ENCODE measurements at regions not wholly inside any gene's neighbourhood (a gene's known extent, or its start where the extent isn't known, plus 50 kb on each side); places are given as distances from the start of the nearest gene placed in this dataset.
"Not testable (repeated sequence)": the region's sequence is repeated elsewhere in the genome, so short reads cannot be mapped to it uniquely, and the experiment has no call there.

GRCh38 chr15:81828135-81828534, 217.7 kb downstream of the MEX3B start:
- no peak for DNase-seq (ENCODE audit: low read depth in 2 of 3, low spot score in 2 of 3)

GRCh38 chr15:81825136-81825535, 220.7 kb downstream of the MEX3B start:
- no peak for DNase-seq (ENCODE audit: low read depth in 2 of 3, low spot score in 2 of 3)

DNA sequence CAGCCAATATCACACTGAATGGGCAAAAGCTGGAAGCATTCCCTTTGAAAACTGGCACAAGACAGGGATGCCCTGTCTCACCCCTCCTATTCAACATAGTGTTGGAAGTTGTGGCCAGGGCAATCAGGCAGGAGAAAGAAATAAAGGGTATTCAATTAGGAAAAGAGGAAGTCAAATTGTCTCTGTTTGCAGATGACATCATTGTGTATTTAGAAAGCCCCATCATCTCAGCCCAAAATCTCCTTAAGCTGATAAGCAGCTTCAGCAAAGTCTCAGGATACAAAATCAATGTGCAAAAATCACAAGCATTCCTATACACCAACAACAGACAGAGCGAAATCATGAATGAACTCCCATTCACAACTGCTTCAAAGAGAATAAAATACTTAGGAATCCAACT, 223.2 kb downstream of the MEX3B start:
- DNase-seq (ENCODE audit: low read depth in 2 of 3, low spot score in 2 of 3): not testable (repeated sequence)

GRCh38 chr15:81819924-81820635, 225.7 kb downstream of the MEX3B start:
- DNase-seq (ENCODE audit: low read depth in 2 of 3, low spot score in 2 of 3): no peak

GRCh38 chr15:81814882-81815455, 230.8 kb downstream of the MEX3B start:
- DNase-seq (ENCODE audit: low read depth in 2 of 3, low spot score in 2 of 3): no peak

- no peak for DNase-seq (ENCODE audit: low read depth in 2 of 3, low spot score in 2 of 3)
Observed at GRCh38 chr15:81813215-81813614, 232.6 kb downstream of the MEX3B start.

DNA sequence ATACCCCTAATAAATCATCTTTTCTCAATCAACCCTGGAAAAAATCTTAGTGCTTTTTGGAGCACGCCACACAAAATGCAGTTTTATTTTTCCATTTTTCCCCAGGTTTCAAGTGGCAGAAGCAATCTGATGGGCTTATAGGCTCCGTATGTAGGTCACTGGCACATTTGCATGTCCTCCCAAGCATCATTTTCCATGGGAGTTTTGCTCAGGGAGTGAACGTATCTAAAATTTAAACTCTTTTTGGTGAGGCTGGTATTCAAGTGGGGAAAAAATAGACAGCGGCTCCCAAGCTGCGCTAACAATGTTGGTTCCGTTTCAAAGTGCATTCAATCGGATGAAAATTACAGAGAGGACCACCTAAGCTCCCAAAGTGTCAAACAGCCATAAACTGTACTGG, 233.4 kb downstream of the MEX3B start:
- no peak for DNase-seq (ENCODE audit: low read depth in 2 of 3, low spot score in 2 of 3)

DNA sequence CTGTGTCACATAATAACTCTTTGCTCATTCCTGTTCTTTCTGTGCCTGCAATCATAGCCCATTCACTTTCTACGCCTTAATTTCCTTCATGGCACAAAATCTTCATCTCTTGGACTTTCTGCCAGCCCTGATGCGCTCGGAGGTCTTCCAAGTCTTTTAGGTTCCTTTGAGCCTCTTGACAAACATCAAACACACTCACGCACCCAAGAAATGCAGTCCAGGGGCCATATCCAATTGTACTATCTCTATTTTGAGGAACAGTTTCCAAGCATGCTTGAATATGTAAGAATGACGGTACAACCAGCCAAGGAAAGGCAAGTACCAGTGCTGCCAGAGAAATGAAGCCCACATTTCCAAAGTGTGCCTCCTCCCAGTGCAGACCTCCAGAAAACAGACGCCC, 234.1 kb downstream of the MEX3B start:
- DNase-seq (ENCODE audit: low read depth in 2 of 3, low spot score in 2 of 3): no peak

DNA sequence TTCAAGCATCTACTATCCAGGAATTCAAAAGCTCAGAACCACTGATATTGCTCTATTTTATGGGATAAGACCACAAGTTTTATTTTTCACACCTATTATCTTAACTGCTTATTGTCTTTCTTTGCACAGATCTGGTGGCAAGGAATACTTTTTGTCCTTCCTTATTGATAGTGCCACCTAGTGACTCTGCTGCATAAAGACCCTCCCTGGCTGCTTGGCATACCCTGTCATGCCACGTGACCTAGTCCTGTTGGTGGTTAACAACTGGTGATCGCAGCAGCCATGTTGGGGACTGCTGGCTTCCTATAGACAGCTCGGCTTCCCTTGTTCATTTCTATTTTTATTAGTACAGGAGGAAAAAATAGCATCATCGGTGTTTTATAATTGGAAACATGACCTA, 236.3 kb downstream of the MEX3B start:
- no peak for DNase-seq (ENCODE audit: low read depth in 2 of 3, low spot score in 2 of 3)

DNA sequence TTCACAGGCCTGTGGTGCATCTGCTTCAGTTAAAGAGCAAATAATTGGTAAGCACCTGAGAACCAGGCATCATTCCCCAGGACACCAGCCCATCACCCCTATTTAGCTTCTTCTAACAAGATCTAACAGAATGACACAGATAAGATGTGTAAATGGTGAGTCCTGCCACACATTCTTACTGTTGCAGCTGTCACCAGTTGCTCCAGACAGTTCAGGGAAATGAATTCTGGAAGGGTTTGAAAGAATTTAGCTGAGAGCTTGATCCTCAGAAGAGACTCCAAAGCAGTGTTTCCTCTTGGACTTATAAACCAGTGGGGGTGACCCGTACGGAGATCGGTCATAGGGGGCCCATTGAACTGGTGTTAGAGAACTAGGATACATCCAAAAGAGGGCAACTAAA, 238.0 kb downstream of the MEX3B start:
- DNase-seq (ENCODE audit: low read depth in 2 of 3, low spot score in 2 of 3): no peak

DNA sequence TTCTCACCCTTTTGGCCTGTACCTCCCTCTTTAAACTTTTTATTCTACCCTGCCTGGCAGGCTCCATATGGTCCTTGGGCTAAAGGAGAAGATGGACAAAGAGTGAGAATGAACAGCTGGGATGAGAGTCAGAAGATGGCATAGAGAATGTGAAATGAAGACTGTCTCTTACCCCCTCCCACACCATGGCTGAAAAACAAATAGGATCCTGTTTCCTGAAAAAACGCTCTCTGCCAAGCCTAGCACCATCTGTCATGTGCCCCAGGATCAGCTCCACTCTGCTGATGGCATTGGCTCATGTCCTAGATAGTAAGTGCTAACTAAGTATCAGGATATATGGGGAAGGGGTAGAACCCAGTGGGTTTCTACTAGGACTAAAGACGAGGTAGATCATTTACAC, 238.6 kb downstream of the MEX3B start:
- no peak for DNase-seq (ENCODE audit: low read depth in 2 of 3, low spot score in 2 of 3)

DNA sequence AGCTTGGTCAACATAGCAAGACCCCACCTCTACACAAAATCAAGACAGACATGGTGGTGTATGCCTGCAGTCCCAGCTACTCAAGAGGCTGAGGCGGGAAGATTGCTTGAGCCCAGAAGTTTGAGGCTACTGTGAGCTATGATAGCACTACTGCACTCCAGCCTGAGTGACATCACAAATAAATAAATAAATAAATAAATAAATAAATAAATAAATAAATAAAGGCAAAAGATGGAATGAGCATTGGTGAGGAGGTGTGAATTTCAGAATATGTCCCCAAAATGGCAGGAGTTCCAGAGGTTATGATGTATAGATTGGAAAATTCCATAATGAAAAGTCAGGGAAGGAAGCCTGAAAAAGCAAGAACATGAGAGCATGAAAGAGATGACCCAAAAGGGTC, 249.9 kb downstream of the MEX3B start:
- DNase-seq (ENCODE audit: low read depth in 2 of 3, low spot score in 2 of 3): no peak

DNA sequence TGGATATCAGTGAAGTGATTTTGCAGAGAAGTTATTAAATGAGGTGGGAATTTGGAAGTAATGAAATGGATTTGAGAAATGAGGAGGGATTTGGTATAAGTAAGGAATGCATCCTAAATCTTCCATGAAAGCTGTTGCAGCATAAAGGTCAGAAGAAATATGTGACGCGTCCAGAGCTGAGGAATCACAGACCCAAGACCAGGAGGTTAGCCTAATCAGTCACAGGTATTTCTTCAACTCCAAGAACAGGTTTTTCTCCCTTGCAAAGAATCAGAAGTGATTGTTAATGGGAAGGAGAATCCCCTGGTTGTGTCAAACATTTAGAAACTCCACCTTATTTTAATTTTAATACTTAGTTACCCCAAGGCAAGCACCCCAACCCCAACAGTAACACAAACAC, 253.2 kb downstream of the MEX3B start:
- DNase-seq (ENCODE audit: low read depth in 2 of 3, low spot score in 2 of 3): no peak

DNA sequence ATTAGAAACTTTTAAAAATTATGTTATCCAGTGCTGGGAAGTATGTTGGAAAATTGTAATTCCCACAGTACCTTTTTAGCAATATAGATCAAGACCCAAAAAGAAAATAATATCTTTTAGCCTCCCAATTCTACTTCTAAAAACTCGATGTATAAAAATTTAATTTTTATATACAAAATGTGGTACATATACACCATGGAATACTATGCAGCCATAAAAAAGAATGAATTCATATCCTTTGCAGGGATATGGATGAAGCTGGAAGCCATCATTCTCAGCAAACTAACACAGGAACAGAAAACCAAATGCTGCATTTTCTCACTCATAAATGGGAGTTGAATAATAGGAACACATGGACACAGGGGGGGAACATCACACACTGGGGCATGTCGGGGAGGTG, 254.5 kb downstream of the MEX3B start:
- not testable (repeated sequence) for DNase-seq (ENCODE audit: low read depth in 2 of 3, low spot score in 2 of 3)

DNA sequence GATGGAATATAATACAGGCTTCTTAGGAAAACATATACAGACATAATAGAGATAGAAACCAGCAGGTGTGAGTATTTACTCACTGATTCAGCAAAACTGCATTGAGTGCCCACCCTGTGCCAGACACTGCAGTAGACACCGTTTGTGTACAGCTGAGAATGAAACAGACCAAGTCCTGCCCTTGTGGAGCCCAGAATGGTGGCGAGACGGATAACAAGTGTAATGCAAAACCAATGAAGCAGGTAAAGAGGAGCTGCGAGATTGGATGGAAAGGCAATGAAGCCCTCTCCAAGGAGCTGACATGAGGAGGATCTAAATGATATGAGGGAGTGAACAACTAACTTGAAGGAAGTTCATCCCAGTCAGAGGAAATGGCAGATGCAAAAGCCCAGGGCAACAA, 256.4 kb downstream of the MEX3B start:
- DNase-seq (ENCODE audit: low read depth in 2 of 3, low spot score in 2 of 3): no peak

- no peak for DNase-seq (ENCODE audit: low read depth in 2 of 3, low spot score in 2 of 3)
Observed at GRCh38 chr15:81786776-81787175, 259.0 kb downstream of the MEX3B start.

DNA sequence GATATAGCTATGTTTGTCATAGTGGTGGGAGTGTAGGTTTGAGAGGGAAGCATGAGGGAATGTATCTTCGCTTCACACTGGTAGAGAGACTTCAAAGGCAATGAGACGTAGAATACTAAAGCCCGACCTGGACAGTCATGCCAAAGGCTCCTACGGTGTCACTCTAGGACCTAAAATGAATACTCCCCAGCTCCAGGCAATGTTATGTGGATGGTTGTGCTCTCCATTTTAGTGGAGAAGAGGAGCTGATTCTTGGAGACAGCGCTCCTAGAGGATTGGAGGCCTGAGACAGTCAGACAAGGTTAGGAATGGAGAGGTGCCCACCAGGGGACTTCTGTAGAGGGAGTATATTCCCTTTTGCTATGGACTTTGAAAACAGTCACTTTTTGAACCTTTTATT, 260.1 kb downstream of the MEX3B start:
- DNase-seq (ENCODE audit: low read depth in 2 of 3, low spot score in 2 of 3): no peak

GRCh38 chr15:81785181-81785580, 260.6 kb downstream of the MEX3B start:
- DNase-seq (ENCODE audit: low read depth in 2 of 3, low spot score in 2 of 3): no peak

DNA sequence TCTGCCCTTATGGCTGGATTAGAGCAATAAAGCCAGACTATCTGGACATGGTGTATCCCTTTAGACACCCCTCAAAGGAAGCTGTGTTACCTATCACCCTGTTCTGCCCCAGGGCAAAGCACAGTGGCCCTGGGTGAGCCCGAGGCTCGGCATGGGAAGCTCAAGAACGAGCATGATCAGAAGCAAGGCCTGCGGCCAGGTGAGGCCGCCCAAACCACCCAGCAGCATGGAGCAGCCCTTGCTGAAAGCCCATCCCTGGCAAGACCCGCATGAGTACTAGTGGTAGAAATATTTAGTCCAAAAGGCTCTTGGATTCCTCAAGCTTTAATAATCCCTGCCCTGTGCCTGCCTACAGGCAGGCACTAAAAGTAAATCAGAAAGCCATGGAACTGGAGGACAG, 261.1 kb downstream of the MEX3B start:
- DNase-seq (ENCODE audit: low read depth in 2 of 3, low spot score in 2 of 3): no peak

DNA sequence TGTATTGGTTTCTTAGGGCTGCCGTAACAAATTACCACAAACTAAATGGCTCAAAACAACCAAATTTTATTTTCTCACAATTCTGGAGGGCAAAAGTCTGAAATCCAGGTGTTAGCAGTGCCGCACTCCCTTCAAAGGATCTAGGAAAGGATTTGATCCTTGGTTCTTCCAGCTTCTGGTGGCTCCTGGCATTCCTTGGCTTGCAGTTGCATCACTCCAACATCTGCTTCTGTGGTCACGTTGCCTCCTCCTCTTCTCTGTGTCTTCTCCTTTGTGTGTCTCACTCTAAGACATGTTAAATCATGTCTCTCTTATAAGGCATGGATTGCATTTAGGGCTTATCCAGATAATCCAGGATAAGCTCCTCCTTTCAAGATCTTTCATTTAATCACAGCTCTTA, 262.2 kb downstream of the MEX3B start:
- DNase-seq (ENCODE audit: low read depth in 2 of 3, low spot score in 2 of 3): no peak

- DNase-seq (ENCODE audit: low read depth in 2 of 3, low spot score in 2 of 3): no peak
Observed at GRCh38 chr15:81783076-81783475, 262.7 kb downstream of the MEX3B start.

GRCh38 chr15:81781395-81781794, 264.4 kb downstream of the MEX3B start:
- no peak for DNase-seq (ENCODE audit: low read depth in 2 of 3, low spot score in 2 of 3)

DNA sequence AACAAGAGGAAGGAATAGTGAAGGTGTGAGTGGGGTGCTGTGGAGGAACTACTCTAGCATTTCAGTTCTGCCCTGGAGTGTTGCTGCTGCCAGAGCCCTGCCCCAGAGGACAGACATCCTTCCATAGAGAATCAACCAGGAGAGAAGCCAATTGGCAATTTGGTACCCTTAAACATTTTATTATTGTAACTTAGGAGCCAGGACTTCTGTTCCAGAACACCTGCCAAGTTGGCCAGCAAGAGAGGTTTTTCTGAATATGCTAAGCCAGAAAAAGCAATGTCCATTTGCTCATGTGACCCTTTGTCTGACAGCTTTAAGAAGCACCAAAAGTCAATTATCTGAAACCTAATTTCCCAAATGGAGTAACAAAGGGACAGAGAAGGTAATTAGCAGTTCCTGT, 264.9 kb downstream of the MEX3B start:
- no peak for DNase-seq (ENCODE audit: low read depth in 2 of 3, low spot score in 2 of 3)

Measured in activated CD8-positive, alpha-beta memory T cell treated with anti-CD3 and anti-CD28 coated beads for 48 hours (primary cell).